ENCODE measurements at regions not wholly inside any gene's neighbourhood (a gene's known extent, or its start where the extent isn't known, plus 50 kb on each side); places are given as distances from the start of the nearest gene placed in this dataset.

GRCh38 chr2:16012029-16012596 is 71.8 kb downstream of the MYCN start:
- no peak overlapping the region for H3K4me3 ChIP-seq
- DNase-seq = no peak
- peaks cover 0 to 2% (median 0%) of the 10 kb centered on the region in 4 donors for H3K9me3 ChIP-seq (ENCODE audit: control insufficient read depth in 4 of 4, insufficient read depth in 3 of 4, low read length in 3 of 4)
- no peak for ATAC-seq (ENCODE audit: insufficient read depth, low FRiP score)
- no peaks in the 10 kb centered on the region for H3K36me3 ChIP-seq (ENCODE audit: control insufficient read depth in 4 of 4, insufficient read depth in 4 of 4, low read length in 4 of 4)
- no peak for TF ChIP-seq CTCF (IDR thresholded peaks at IDR 0.05; ENCODE audit: control extremely low read depth, extremely low read depth)
- no peak overlapping the region for H3K27ac ChIP-seq (ENCODE audit: low read depth in 1 of 2, low read length in 1 of 2)
- no peak overlapping the region for H3K9ac ChIP-seq (ENCODE audit: insufficient read depth in 1 of 2, low read length in 2 of 2)
- WGBS, 2 donors = 84 to 91% methylated on average over 2 of the region's 2 CpGs
- H3K4me1 ChIP-seq (ENCODE audit: control insufficient read depth in 5 of 5, insufficient read depth in 5 of 5, low read length in 5 of 5) = peaks cover 0 to 21% (median 4%) of the 10 kb centered on the region in 5 donors
- peaks cover 0 to 38% (median 16%) of the 10 kb centered on the region in 3 donors for H3K27me3 ChIP-seq (ENCODE audit: control insufficient read depth in 3 of 3, insufficient read depth in 3 of 3, low read length in 2 of 3)

GRCh38 chr2:16011621-16011960 is 71.2 kb downstream of the MYCN start:
- ATAC-seq (ENCODE audit: insufficient read depth, low FRiP score) = no peak
- Histone ChIP-seq H3K9me3 (ENCODE audit: control insufficient read depth in 4 of 4, insufficient read depth in 3 of 4, low read length in 3 of 4) (peaks cover 0 to 2% (median 0%) of the 10 kb centered on the region in 4 donors), H3K4me1 (ENCODE audit: control insufficient read depth in 5 of 5, insufficient read depth in 5 of 5, low read length in 5 of 5) (peaks cover 0 to 21% (median 4%) of the 10 kb centered on the region in 5 donors), H3K4me3 (no peak overlapping the region), H3K27ac (ENCODE audit: low read depth in 1 of 2, low read length in 1 of 2) (no peak overlapping the region), H3K36me3 (ENCODE audit: control insufficient read depth in 4 of 4, insufficient read depth in 4 of 4, low read length in 4 of 4) (no peaks in the 10 kb centered on the region), H3K27me3 (ENCODE audit: control insufficient read depth in 3 of 3, insufficient read depth in 3 of 3, low read length in 2 of 3) (peaks cover 0 to 38% (median 16%) of the 10 kb centered on the region in 3 donors), H3K9ac (ENCODE audit: insufficient read depth in 1 of 2, low read length in 2 of 2) (no peak overlapping the region)
- WGBS, 2 donors = 95 to 96% methylated on average over 2 of the region's 2 CpGs
- DNase-seq = no peak
- no peak for TF ChIP-seq CTCF (IDR thresholded peaks at IDR 0.05; ENCODE audit: control extremely low read depth, extremely low read depth)

- peaks cover 0 to 2% (median 0%) of the 10 kb centered on the region in 4 donors for H3K9me3 ChIP-seq (ENCODE audit: control insufficient read depth in 4 of 4, insufficient read depth in 3 of 4, low read length in 3 of 4)
- H3K36me3 ChIP-seq (ENCODE audit: control insufficient read depth in 4 of 4, insufficient read depth in 4 of 4, low read length in 4 of 4) = no peaks in the 10 kb centered on the region
- peaks cover 0 to 38% (median 16%) of the 10 kb centered on the region in 3 donors for H3K27me3 ChIP-seq (ENCODE audit: control insufficient read depth in 3 of 3, insufficient read depth in 3 of 3, low read length in 2 of 3)
- H3K4me3 ChIP-seq = no peak overlapping the region
- H3K27ac ChIP-seq (ENCODE audit: low read depth in 1 of 2, low read length in 1 of 2) = no peak overlapping the region
- no peak for DNase-seq
- peaks cover 0 to 21% (median 7%) of the 10 kb centered on the region in 5 donors for H3K4me1 ChIP-seq (ENCODE audit: control insufficient read depth in 5 of 5, insufficient read depth in 5 of 5, low read length in 5 of 5)
- no peak for ATAC-seq (ENCODE audit: insufficient read depth, low FRiP score)
- H3K9ac ChIP-seq (ENCODE audit: insufficient read depth in 1 of 2, low read length in 2 of 2) = no peak overlapping the region
- no peak for TF ChIP-seq CTCF (IDR thresholded peaks at IDR 0.05; ENCODE audit: control extremely low read depth, extremely low read depth)
- WGBS, 2 donors = 85 to 93% methylated on average over 2 of the region's 2 CpGs
Observed at GRCh38 chr2:16010951-16011620, 70.7 kb downstream of the MYCN start.
